ENCODE measurements at regions not wholly inside any gene's neighbourhood (a gene's known extent, or its start where the extent isn't known, plus 50 kb on each side); places are given as distances from the start of the nearest gene placed in this dataset.

DNA sequence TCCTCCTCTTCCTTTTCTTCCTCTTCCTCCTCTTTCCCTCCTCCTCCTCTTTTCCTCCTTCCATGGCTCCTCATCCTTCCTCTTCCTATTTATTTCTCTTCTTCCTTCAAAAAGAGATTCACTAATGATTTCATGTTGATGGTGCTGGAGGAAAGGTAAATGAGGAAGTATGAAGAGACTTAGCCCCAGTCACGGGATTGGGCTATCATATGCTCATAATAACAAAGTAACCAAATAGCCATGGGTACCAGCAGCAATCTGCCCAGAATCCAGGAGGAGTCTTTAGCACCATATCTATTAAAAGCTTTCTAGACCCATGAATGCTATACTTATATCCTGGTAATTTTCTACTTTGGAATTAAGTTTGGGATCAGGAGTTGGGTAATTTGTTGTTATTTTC is 910.9 kb upstream of the MAP3K7 start:
- H3K4me3 ChIP-seq (ENCODE audit: low read depth, low read length): no peak overlapping the region
- TF ChIP-seq, protein P1, sequence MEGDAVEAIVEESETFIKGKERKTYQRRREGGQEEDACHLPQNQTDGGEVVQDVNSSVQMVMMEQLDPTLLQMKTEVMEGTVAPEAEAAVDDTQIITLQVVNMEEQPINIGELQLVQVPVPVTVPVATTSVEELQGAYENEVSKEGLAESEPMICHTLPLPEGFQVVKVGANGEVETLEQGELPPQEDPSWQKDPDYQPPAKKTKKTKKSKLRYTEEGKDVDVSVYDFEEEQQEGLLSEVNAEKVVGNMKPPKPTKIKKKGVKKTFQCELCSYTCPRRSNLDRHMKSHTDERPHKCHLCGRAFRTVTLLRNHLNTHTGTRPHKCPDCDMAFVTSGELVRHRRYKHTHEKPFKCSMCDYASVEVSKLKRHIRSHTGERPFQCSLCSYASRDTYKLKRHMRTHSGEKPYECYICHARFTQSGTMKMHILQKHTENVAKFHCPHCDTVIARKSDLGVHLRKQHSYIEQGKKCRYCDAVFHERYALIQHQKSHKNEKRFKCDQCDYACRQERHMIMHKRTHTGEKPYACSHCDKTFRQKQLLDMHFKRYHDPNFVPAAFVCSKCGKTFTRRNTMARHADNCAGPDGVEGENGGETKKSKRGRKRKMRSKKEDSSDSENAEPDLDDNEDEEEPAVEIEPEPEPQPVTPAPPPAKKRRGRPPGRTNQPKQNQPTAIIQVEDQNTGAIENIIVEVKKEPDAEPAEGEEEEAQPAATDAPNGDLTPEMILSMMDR (IDR thresholded peaks at IDR 0.05; ENCODE audit: borderline replicate concordance, insufficient read depth, low read depth, low read length): no peak

DNA sequence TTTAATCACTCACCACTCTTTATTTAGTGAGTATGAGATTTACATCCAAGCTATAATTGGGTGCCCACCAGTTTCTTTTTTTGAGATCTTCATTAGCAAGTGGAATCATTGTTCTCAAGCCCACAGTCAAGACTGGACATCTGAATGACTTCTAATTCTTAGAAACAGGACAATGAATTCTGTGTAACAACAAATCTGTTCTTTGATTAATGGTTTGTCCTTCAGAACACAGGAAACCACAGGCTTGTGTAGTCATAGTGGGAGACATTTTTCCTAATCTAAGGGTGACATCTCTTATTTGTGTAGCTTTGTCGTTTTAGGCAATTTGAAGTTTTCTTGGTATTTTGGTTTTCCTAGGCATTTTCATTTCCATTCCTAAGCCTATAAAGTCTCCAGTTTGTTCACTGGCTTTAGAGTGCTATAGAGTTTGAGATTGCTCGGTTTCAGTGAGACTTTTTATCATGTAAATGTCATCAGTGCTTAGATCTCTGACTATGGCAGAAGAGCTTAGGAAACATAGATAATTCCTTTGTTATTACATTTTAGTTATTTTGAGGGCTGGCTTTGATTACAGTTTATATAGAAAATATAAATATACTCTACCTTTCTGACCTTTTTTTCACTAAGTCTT is 903.9 kb upstream of the MAP3K7 start:
- H3K4me3 ChIP-seq (ENCODE audit: low read depth, low read length): no peak overlapping the region
- TF ChIP-seq, protein P1 (IDR thresholded peaks at IDR 0.05; ENCODE audit: borderline replicate concordance, insufficient read depth, low read depth, low read length): no peak

DNA sequence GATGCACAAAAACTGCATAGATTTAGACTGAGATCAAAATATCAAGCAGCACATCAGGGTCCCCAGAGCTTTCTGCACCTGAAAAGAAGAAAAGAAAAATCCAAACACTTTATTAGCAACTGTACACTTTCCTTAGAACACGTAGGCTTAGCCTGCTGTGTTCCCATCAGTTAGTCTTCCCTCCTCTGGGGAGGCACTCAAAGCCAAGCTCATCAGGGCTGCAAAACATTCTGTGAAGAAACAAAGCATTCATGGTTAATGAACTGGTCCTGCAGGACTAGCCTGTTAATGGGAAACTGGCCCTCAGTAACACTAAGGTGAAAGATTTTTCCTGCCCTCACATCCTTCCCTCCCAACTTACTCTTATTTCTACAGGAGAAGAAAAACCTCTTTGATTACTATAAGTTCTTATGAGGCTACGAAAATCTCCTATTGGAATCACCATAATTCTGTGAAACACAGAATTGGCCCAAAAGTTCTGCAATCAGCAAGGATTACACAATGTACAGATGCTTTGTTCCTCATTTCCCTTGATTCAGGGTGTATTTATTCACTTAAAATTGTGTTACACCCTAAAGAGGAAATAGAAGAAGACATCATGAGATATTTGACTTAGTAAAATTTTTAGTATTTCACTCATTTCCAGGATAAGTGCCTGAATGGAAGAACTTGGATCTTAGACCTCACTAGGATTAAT is 901.0 kb upstream of the MAP3K7 start:
- TF ChIP-seq, protein P1 (IDR thresholded peaks at IDR 0.05; ENCODE audit: borderline replicate concordance, insufficient read depth, low read depth, low read length): no peak
- H3K4me3 ChIP-seq (ENCODE audit: low read depth, low read length): no peak overlapping the region

DNA sequence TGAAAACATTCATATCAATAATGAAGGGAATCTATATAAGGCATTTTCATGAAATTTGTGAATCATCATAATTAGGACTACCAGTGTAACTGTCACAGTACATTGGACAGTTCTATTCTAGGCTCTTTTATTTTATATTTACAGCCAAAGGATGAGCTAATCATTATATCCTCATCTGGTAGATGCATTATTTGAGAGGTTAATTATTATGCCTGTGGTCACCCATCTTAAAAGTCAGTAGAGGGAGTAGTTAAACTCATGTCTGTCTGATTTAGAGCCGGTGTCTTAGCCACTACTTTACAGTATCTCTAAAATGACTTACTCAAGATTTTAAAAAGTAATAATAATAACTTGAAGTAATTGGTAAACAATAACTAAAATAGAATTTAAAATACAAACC is 899.3 kb upstream of the MAP3K7 start:
- TF ChIP-seq, protein P1 (IDR thresholded peaks at IDR 0.05; ENCODE audit: borderline replicate concordance, insufficient read depth, low read depth, low read length): no peak

DNA sequence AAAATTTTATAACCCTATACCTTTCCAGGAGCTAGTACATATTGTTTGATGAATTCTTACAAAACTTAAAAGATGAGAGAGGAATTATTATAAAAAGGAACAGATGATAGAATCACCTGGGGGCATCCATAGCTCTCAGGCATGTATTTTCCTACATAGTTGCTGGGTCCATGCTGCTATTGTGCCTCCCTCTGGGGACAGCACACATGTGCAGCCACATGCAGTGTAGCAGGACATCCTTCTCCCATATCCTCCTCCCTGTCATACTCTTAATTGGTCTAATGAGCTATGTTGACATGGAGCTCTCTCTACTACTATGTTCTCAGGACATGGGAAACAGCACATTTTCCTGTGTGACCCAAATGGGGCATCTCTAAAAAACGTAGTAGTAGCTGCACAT is 898.2 kb upstream of the MAP3K7 start:
- TF ChIP-seq, protein P1 (IDR thresholded peaks at IDR 0.05; ENCODE audit: borderline replicate concordance, insufficient read depth, low read depth, low read length): peak; percentile 44; the same call in 1 of the 2 replicates
- H3K4me3 ChIP-seq (ENCODE audit: low read depth, low read length): no peak overlapping the region

More for the DNA sequence above, 899.3 kb upstream of the MAP3K7 start:
- no peak overlapping the region for H3K4me3 ChIP-seq (ENCODE audit: low read depth, low read length)

DNA sequence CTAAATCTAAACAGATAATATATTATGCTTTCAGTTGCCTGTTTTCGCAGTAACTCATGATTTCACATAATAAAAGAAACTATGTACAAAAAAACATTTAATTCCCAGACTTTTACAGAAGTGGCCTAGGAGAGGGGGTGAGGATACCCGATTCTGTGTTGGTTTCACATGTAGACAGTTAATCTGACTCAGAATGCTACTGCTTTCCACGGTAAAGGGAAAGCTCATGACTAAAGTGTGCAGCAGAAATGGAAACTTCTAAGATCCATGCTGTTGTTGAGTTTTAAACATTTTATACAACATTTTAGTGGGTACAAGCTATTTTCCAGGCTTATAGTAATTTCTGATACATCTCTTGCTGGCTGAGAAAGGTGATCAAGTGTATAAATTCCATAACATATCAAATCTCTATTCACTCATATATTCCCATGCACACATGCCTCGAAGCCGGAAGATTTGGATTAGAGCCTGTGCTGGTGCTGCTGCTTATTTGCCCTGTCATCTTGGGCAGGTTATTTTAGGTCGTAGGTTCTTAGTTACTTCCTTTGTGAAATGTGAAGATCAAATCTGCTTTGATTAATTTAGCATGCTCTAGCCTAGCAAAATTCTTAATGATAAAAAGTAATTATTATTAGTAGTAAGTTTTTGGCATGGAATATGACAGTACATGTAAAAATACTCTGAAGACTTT is 896.7 kb upstream of the MAP3K7 start:
- H3K4me3 ChIP-seq (ENCODE audit: low read depth, low read length): no peak overlapping the region
- TF ChIP-seq, protein P1 (IDR thresholded peaks at IDR 0.05; ENCODE audit: borderline replicate concordance, insufficient read depth, low read depth, low read length): no peak

Measured in GM12875 (cell line).